Fibroblast of skin of right biceps (primary cell): ENCODE measurements at regions not wholly inside any gene's neighbourhood (a gene's known extent, or its start where the extent isn't known, plus 50 kb on each side); places are given as distances from the start of the nearest gene placed in this dataset.
A peak's percentile ranks its signal among the peaks of the same experiment; 100 is the strongest.
"Not testable (repeated sequence)": the region's sequence is repeated elsewhere in the genome, so short reads cannot be mapped to it uniquely, and the experiment has no call there.

Source experiments
- DNase-seq: peaks from one replicate; pipeline ENCODE4 v3.0.0-alpha.2; 2013

- no peak for DNase-seq
These were observed 407.1 kb upstream of the MGMT start for GRCh38 chr10:129059977-129060376.

GRCh38 chr10:129063212-129063611 lies 403.8 kb upstream of the MGMT start:
- DNase-seq = no peak

DNA sequence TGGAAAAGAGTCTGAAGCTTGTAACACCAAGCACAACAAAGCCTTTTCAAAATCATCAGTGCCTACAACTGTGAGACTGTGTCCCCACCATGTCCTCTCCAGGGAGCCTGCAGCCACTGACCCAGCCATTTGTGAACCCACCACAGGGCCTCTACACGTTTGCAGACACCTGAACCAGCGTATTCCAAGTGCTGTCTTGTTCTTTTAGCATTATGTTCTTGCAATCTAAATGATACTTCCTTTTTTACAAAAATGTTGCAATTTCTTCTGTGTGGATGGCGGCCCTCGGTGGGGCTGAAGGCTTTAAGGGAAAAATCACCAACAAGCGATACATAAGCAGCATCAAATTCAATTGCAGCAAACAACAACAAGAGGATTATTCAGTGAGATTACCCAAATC lies 403.2 kb upstream of the MGMT start:
- DNase-seq = no peak

DNA sequence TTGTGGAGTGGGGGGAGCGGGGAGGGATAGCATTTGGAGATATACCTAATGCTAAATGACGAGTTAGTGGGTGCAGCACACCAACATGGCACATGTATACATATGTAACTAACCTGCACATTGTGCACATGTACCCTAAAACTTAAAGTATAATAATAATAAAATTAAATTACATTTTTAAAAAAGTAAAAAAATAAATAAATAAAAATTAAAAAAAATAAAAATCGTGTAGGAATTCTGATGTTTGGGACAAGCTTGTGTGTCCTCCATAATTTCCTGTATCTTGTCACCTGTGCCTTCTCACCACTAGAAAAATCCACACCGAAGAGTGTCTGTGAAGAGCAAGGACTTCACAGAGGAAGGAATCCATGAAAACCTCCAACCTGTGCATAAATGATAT lies 400.5 kb upstream of the MGMT start:
- DNase-seq = not testable (repeated sequence)

DNA sequence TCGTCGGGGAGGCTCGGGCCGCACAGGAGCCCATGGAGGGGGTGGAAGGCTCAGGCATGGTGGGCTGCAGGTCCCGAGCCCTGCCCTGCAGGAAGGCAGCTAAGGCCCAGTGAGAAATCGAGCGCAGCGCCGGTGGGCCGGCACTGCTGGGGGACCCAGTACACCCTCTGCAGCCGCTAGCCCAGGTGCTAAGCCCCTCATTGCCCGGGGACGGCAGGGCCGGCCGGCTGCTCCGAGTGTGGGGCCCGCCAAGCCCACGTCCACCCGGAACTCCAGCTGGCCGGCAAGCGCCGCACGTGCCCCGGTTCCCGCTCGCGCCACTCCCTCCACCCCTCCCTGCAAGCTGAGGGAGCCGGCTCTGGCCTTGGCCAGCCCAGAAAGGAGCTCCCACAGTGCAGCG lies 395.6 kb upstream of the MGMT start:
- DNase-seq = not testable (repeated sequence)

DNA sequence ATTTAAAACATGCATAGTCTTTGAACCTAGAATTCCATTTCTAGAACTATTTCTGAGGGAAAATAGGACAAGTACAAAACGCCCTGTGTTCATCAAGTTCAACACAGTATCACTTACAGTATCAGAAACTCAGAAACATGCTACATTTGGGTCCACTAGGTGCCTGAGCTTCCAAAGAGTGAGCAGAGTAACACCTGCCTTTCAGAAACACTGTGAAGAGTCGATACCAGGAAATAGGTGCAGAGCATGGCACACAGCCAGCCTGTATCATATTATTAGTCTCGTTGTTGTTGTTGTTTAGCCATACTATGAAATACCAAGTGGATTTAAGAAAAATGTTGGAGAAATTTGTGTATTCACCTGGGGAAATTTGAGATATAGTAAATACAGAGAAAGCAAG lies 392.1 kb upstream of the MGMT start:
- DNase-seq = no peak

- DNase-seq = no peak
These were observed 391.5 kb upstream of the MGMT start for GRCh38 chr10:129075508-129075907.

- DNase-seq = no peak
These were observed 391.1 kb upstream of the MGMT start for GRCh38 chr10:129075927-129076326.

- DNase-seq = no peak
These were observed 388.7 kb upstream of the MGMT start for GRCh38 chr10:129078346-129078745.

DNA sequence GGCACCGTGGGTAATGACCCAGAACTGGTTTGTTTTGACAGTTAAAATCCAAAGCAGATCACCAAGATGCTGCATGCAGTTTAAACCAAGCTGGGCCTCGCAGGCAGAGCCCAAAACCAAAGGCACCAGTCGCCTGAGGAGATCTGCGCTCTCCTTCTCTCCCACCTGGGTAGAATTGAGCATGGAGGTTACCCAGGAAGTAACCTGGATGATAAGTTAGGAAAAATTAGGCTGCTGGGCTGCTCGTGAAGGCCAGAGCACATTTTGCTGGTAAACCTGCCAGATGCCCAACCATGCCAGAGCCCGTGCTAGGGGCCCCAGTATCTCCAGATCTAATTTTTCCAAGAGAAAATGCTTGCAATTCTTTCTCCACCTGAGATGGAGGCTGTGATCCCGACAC lies 388.3 kb upstream of the MGMT start:
- DNase-seq = no peak

GRCh38 chr10:129079705-129080104 lies 387.3 kb upstream of the MGMT start:
- no peak for DNase-seq

DNA sequence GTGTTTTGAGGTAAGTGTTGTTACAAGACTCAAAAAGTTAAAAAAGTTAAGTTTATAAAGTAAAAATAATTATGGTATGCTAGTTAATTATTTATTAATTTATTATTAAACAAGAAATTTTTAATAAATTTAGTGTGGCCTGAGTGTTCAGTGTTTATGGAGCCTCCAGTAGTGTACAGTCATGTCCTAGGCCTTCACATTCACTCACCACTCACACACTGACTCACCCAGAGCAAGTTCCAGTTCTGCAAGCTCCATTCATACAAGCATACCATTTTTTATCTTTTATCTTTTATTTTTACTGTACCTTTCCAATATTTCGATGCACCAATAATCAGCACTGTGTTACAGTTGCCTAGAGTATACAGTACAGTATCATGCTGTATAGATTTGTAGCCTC lies 381.2 kb upstream of the MGMT start:
- DNase-seq = peak; percentile 20

DNA sequence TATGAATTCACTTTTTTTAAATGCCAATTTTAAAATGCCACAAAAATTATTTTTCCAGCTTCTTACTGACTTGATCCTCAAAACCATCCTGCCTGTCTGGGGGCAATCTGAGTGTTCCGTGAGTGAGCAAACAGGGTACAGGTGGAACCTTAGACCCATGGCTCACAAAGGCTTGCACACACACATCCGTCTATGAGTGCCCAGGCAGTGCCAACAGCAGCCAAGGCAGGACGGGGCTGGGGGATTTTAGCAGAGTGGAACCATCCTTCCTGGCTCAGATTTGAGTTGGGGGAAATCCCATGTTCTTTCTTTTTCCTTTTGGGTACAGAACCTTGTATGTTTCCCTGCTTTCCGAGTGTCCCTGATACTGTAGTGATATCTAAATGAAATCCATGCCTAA lies 377.7 kb upstream of the MGMT start:
- DNase-seq = no peak

DNA sequence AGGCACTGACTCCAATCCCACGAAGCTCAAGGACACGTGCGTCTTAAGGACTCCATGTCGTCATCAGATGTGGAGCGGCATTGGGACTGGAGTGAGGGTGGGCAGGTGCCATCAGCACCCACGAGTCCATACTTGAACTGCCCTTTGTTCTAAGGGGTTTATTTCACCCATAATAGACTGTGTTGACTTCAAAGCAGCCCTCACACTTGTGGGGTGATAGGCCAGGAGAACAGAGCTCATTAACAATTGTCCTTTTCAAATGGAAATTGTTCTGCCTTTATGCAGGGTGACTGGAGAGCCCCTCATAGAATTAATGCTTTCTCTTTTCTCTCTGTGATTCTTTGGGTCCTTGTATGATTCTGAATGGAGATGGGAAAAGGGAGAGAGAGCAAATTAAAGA lies 376.9 kb upstream of the MGMT start:
- DNase-seq = no peak

DNA sequence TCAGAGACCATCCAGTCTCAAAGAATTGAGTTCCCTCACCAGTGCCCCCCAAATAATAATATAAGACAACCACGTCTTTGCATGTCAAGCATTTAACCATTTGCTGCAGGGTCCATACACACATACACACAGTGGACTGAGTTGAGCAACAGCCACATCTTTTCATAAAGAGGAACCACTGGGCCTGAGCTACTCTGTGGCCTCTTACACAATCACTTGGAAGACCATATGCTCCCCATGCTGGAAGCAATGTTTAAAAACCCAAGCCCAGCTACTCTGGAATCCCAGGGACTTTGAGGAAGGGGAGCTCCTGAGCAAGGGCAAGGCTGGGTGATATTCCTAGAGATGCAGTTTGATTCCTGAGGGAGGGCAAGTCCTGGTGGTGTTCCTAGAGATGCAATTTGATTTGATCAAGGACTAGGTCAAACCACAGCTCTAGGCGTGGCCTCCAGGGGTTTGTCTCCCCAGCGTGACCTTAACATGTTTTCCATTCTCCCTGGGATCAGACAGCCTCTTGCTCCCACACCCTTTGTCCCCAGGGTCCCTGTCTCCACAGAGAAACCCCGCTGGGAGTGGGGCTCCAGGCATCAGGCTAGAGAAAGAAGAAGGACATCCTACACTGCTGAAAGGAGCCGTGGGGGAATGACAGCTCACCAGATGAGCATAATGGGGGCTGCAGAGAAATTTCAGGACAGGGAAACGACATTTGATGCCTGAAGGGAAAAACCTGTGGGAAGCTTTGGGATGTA lies 376.2 kb upstream of the MGMT start:
- no peak for DNase-seq

DNA sequence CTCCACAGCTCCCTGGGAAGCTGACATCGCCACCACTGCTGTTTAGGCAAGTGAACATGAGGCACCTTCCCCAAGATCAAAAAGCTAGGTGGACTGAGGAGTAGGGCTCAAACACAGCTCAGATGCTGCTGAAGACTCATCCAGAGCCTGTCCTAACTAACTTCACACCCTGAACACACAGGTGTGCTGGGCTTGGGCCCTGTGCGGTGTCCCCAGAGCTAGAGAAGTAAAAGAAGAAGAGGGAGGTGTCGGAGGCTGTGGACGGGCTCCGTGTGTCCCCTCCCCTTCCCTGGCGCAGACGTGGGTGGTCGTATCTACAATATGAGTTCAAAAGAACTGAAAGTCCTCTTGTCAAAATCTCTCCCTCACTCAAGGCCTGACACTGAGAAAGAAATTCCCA lies 373.4 kb upstream of the MGMT start:
- DNase-seq = no peak

- no peak for DNase-seq
These were observed 372.8 kb upstream of the MGMT start for GRCh38 chr10:129094233-129094632.

- DNase-seq = no peak
These were observed 372.2 kb upstream of the MGMT start for GRCh38 chr10:129094861-129095260.

DNA sequence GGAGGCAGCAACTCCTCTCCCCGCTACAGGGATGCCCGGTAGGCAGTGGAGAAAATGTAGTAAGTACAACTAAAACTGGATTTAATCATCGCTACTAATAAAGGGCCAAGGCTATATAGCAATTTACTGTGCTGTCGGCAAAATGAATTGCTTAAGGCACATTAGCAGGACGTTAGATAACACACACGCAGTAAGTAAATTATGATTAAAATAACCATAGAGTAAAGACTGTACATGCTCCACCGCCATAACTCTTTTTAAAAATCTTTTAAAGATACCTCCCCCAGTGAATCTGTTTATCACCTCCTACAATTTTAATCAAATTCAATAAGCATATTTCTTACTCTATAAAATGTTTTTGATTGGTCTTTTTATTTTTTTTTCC lies 371.4 kb upstream of the MGMT start:
- no peak for DNase-seq

DNA sequence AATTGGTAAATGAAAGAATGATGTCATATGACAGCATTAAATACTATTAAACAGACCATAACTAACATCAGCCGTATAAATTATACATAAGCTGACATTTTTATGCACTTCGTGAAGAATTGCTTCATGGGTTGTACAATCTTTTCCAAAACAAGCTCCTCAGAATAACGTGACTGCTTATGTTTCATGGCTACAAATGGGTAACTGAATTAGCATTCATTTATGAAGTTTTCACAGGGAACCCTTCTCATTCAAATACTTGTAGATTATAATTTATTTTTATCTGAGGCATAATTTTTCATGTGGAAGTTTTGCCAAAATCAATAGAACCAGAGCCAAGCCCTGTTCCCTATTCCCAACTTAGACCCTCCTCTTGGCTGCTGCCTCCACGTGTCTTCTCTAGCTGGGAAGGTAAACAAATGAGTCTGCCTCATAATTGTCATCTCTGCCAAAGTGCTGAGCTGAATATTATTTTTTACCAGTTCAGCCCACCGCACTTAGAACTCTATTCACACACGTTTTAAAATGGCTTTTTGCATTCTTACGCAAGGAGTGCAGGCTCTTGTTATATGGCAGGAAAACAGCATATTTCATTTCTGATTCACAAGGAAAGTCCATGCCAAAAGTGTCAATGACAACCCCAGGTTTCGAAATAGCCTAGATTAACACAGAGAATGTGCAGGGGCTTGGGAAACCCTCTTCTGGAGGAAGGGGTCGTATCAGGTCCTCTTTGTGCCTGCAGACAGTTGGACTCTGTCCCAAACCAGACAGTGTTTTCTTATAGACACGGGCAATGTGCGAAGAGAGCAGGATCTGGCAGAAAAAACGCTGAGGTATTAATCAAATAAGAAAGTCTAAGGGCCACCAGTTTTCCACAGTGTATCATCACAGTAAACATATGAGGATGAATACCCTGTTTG lies 370.7 kb upstream of the MGMT start:
- peak; percentile 83 for DNase-seq

GRCh38 chr10:129097776-129098330 lies 369.2 kb upstream of the MGMT start:
- DNase-seq = peak; percentile 31

- DNase-seq = no peak
These were observed 368.5 kb upstream of the MGMT start for GRCh38 chr10:129098517-129098916.

GRCh38 chr10:129099486-129099885 lies 367.6 kb upstream of the MGMT start:
- no peak for DNase-seq

GRCh38 chr10:129099992-129100391 lies 367.0 kb upstream of the MGMT start:
- no peak for DNase-seq
